AG04450 (cell line): ENCODE measurements at regions not wholly inside any gene's neighbourhood (a gene's known extent, or its start where the extent isn't known, plus 50 kb on each side); places are given as distances from the start of the nearest gene placed in this dataset.

Source experiments
- CTCF ChIA-PET: fragments of 300-600, 350-600 bp; formaldehyde crosslinking; extraction: SDS; loops from one replicate; lab custom pipeline; 2022; ENCODE audit warnings: antibody characterized with exemption, inconsistent platforms; lab: Charles Lee
- POLR2A ChIA-PET: fragments of 350-600 bp; formaldehyde crosslinking; extraction: SDS; loops from one replicate; lab custom pipeline; 2021; ENCODE audit warnings: antibody characterized with exemption, inconsistent platforms; lab: Yijun Ruan, JAX
- DNase-seq: peaks from one replicate; pipeline ENCODE4 v3.0.0-alpha.2; 2011; ENCODE audit warnings: low read depth, low spot score
- H3K27ac ChIP-seq: one replicate; pipeline ENCODE4 v1.5.1; 2012; ENCODE audit warnings: low read depth, low read length, control low read depth
- H3K27me3 ChIP-seq: one replicate; pipeline ENCODE4 v1.6.0; 2012; ENCODE audit warnings: low read length; ENCODE audit not compliant: control insufficient read depth, insufficient read depth
- H3K4me3 ChIP-seq: 2 replicates; pipeline ENCODE4 v1.5.1; 2011; ENCODE audit warnings: mild to moderate bottlenecking, low read depth, low read length, control low read depth
- H3K9me3 ChIP-seq: 2 replicates; pipeline ENCODE4 v1.5.1; 2012; ENCODE audit warnings: low read length; ENCODE audit not compliant: control insufficient read depth, insufficient read depth
- CTCF ChIP-seq: IDR thresholded peaks from 2 replicates; pipeline ENCODE4 v1.5.1; 2011; ENCODE audit warnings: low read depth, low read length, control low read depth, inconsistent platforms

GRCh38 chr6:11391934-11392777 lies 145.4 kb upstream of the TMEM170B start:
- no peak overlapping the region for H3K27ac ChIP-seq
- TF ChIP-seq CTCF: no peak
- no peak overlapping the region for H3K4me3 ChIP-seq
- H3K9me3 ChIP-seq: no peaks in the 10 kb centered on the region
- DNase-seq: no peak
- no peaks in the 10 kb centered on the region for H3K27me3 ChIP-seq
- POLR2A ChIA-PET: no interaction called here
- CTCF ChIA-PET: interaction anchor here (0.7 kb wide), 1 partner anchor 439 kb away, joined by 4 read pairs; no protein-coding TSS in a partner anchor

GRCh38 chr6:11389977-11390376 lies 147.6 kb upstream of the TMEM170B start:
- no peak for TF ChIP-seq CTCF
- no peak overlapping the region for H3K27ac ChIP-seq
- ChIA-PET CTCF (no interaction called here), POLR2A (no interaction called here)
- H3K4me3 ChIP-seq: no peak overlapping the region
- no peaks in the 10 kb centered on the region for H3K27me3 ChIP-seq
- no peak for DNase-seq
- no peaks in the 10 kb centered on the region for H3K9me3 ChIP-seq

GRCh38 chr6:11388983-11389944 lies 148.3 kb upstream of the TMEM170B start:
- Histone ChIP-seq H3K4me3 (no peak overlapping the region), H3K9me3 (no peaks in the 10 kb centered on the region), H3K27ac (no peak overlapping the region), H3K27me3 (peaks cover 3% of the 10 kb centered on the region)
- CTCF ChIA-PET: no interaction called here
- no peak for DNase-seq
- TF ChIP-seq CTCF: no peak
- POLR2A ChIA-PET: no interaction called here

- TF ChIP-seq CTCF: no peak
- Histone ChIP-seq H3K4me3 (no peak overlapping the region), H3K9me3 (no peaks in the 10 kb centered on the region), H3K27ac (no peak overlapping the region), H3K27me3 (peaks cover 4% of the 10 kb centered on the region)
- CTCF ChIA-PET: no interaction called here
- DNase-seq: no peak
- POLR2A ChIA-PET: no interaction called here
These were observed 149.7 kb upstream of the TMEM170B start for GRCh38 chr6:11387707-11388430.
